HG03103 (cell line): ENCODE measurements at regions not wholly inside any gene's neighbourhood (a gene's known extent, or its start where the extent isn't known, plus 50 kb on each side); places are given as distances from the start of the nearest gene placed in this dataset.
"Not testable (repeated sequence)": the region's sequence is repeated elsewhere in the genome, so short reads cannot be mapped to it uniquely, and the experiment has no call there.

Source experiments
- ATAC-seq: cut with Tn5 transposase; IDR thresholded peaks from one replicate; pipeline ENCODE4 v1.9.1; 2021; ENCODE audit warnings: low read depth; ENCODE audit not compliant: unreplicated experiment

- ATAC-seq: peak; percentile 79
Observed at GRCh38 chr13:52565324-52565723, 76.9 kb upstream of the HNRNPA1L2 start.

DNA sequence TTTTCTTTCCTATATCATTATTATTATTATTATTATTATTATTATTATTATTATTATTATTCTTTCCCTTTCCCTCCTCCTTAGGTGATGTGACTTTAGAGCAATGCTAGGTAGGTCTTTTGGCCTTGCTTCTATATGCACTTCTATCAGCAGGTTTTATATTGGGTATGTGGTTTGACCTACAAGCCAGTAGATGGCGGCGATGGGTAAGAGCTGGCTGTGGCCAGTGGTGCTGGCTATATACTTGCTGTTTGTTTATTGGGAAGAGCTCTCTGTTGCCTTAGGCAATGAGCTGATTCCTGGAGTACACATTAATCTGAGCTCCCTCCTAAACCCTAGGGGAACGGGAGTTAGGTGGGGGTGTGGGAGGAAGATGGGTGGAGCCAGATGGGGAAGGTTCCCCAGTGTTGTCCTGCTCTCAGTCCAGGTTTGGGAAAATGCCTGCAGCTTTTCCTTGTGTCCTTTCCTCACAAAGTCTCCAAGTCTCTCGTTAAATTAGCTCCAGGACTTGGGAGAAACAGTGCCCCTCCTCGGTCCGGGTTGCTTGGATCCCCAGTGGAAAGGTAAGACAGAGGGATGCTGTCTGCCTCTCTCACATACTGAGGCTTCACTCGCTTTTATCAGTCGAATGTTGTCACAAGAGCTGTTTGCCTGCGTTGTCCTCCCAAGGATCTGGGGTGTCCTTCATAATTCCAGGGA, 72.2 kb upstream of the HNRNPA1L2 start:
- peak; percentile 49 for ATAC-seq

DNA sequence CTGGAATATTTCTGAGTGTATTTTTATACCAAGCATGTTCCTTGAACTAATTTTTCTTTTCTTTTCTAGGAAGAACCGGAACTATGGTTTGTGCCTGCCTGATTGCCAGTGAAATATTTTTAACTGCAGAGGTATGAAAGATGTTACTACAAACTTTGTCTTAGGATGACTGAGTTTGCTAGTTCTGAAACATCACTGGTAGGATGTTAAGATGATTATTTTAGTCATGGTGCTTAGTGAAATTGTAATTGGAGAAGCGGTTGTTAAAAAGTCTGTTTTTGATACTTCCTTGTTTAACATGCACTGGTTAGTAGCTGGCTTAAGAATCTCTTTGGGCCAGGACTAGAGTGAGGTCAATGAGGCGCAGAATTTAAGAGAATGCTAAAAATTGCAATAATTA, 71.1 kb upstream of the HNRNPA1L2 start:
- ATAC-seq: not testable (repeated sequence)

GRCh38 chr13:52582962-52583361, 59.3 kb upstream of the HNRNPA1L2 start:
- peak; percentile 91 for ATAC-seq
